GM18505 (cell line): ENCODE measurements at regions not wholly inside any gene's neighbourhood (a gene's known extent, or its start where the extent isn't known, plus 50 kb on each side); places are given as distances from the start of the nearest gene placed in this dataset.

Source experiments
- ATAC-seq: cut with Tn5 transposase; IDR thresholded peaks from one replicate; pipeline ENCODE4 v1.9.1; 2021; ENCODE audit not compliant: unreplicated experiment
- POLR2A ChIP-seq: IDR thresholded peaks from 4 replicates; pipeline ENCODE4 v1.6.1; 2011; ENCODE audit warnings: borderline replicate concordance; ENCODE audit not compliant: insufficient read depth, insufficient read length; ENCODE audit errors: extremely low read depth

DNA sequence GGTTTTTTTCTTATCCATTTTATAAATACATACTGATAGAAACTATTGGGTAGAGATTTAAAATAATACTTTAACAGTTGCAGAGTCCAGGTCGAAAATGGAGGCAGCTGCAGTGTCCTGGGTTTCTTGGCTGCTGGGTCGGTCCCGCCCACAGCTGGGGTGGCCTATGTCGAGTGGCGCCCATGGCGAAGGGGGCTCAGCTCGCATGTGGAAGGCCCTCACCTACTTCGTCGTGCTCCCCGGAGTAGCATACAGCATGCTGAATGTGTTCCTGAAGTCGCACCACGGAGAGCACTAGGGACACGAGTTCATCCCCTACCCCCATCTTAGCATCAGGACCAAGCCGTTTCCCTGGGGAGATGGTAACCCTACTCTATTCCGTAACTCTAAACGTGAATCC is 1304.9 kb upstream of the ADGRL2 start:
- ATAC-seq = no peak
- TF ChIP-seq POLR2A = no peak

DNA sequence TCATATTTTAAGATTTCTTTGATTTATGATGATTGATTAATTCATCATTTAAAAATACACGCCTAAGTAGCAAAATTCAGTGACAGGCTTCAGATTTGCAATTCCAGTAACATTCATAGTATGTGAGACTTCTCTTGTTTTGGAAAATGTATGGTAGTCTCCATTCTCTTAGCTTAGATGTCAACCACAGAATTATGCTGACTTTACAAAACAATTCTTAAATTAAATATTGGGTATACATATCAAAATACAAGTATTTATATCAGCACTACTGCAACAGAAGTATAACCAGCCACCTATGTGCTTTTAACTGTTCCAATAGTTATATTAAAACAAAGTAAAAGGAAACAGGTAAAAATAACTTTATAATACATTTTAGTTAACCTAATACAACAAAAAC is 1328.6 kb upstream of the ADGRL2 start:
- no peak for TF ChIP-seq POLR2A
- no peak for ATAC-seq

DNA sequence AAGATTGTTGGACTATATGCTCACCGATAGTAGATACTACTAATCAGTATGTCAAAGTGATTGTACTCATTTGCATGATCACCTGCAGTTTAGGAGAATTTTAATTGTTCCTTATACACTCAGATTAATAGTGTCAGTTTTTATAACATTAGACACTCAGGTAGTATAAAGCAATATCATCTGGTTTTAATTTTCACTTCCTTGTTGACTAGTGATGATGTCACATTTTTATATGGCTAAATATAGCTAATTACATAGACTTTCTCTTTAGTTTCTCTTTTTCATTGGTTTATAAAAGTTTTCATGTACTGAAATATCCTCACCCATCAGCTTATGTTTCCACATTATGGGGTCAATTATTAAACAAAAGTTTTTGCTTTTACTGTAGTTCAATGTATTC is 1332.4 kb upstream of the ADGRL2 start:
- TF ChIP-seq POLR2A = no peak
- ATAC-seq = no peak

DNA sequence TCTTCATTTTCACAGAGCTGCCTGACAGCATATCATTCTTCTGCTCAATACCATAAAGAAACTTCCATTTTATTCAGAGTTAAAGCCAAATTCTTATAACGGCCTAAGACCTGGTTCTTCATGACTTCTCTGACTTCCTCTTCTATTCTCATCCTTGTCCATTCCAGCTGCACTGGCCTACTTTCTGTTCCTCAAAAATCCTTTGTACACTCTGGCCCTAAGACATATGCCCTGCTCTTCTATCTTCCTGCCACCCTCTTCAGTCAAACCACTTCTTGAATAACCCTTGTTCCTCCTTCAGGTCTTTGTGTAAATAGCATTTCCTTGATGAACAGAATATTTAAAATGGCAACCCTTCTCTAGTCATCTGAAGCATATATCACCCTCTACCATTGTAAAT is 1338.7 kb upstream of the ADGRL2 start:
- no peak for ATAC-seq
- TF ChIP-seq POLR2A = no peak

DNA sequence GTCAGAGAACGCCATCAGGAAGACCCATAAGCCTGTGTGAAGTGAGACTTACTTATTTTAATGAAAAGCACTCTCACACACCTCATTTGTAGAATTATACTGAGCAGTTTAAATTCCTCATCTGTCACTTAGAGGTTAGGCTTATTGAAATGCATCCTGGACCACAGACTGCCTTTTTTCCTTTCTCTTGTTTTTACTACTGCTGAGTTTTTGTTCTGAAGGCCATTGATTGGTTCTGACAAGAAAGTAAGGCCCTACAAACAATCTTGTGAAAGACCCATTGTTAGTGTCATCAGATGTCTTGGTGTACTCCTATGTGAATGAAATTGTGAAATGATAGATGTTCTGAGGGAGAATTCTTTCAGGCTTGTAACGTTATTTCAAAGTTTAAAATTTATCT is 1343.3 kb upstream of the ADGRL2 start:
- TF ChIP-seq POLR2A = no peak
- ATAC-seq = no peak

DNA sequence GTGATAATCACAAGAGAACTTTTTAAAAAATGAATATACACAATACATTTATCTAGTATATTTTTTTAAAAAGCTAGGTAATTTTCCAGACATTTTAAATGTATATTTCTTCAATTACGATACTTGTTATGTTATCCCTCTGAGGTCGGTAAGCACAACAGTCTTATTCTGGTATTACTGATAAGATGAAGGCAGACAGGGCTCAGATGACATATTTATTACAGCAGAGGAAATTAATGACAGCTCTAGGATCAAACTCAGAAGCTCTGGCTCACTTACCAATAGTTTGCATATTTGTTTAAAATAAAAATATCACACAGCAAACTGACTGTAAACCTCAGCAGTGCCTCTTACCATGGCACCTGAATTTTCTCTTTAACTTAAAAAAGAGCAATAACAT is 1347.0 kb upstream of the ADGRL2 start:
- no peak for TF ChIP-seq POLR2A

DNA sequence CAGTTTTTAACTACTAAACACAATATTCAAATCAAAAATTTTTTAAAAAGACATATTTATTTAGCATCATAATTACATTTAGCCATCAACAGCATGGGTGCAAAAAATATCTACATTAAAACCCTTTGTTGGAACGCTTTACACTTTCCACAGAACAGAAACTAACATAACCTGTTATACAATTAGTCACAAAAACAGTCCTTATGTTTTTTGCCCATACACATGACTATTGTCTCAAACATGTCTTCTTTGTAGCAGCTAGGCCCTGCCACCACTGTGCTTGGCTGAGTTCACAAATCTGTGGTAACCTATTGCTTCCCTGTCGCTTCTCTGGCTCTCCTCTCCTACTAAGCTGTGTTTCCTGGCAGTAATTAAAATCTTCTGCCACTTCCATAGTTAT is 1350.0 kb upstream of the ADGRL2 start:
- no peak for TF ChIP-seq POLR2A
- no peak for ATAC-seq

More for the DNA sequence above, 1347.0 kb upstream of the ADGRL2 start:
- ATAC-seq = no peak

DNA sequence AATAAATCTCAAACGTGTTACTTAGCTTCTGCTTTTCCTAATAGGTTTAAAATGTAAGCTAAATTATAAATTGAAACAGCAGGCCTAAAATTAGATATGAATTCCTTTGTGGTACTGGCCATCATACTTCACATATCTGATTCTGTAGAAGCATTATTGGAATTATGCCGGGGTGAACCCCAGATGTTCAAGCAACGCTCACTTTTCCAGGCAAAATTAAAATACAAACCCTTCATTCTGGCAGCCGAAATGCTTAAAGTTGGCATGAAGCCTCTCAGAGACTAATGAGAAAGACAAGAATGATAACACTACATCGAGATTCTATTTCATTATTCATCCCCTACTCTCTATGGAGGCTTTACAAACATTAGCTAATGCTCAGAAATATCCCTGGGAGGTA is 1352.7 kb upstream of the ADGRL2 start:
- ATAC-seq = no peak
- no peak for TF ChIP-seq POLR2A

DNA sequence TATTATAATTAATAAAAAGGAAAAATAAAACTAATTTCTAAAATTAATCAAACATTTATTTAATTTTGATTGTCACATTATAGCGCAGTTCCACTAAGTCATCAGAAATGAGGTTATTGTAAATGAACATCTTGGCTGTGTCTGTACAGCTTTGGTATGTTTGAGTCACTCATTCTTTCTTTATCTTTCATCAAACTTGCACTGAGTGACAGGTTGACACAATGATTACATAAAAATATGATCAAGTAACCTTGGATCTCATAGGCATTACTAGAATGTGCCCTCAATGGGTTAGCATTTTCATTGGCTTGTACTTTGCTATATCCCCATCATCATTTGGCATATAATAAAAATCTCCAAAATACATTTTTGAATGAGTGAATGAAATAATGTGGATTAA is 1353.2 kb upstream of the ADGRL2 start:
- no peak for ATAC-seq
- TF ChIP-seq POLR2A = no peak

DNA sequence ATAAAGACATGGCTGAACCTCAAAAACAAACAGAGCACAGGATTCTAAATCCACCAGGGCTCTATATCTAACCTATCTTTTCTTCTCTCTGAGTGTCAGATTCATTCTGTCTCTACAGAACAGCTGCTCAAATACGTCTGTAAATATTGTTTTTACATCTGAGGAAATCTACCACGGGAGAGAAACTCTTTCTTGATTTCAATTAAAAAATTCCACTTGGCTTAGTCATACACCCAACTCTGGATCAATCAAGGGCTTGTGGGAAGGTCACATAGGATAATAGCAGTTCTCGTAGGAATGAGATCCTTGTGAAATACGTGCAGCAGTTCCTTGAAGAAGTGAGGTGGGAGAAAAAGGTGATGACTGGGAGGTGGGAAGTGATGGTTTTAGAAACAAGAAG is 1355.7 kb upstream of the ADGRL2 start:
- ATAC-seq = no peak
- no peak for TF ChIP-seq POLR2A

DNA sequence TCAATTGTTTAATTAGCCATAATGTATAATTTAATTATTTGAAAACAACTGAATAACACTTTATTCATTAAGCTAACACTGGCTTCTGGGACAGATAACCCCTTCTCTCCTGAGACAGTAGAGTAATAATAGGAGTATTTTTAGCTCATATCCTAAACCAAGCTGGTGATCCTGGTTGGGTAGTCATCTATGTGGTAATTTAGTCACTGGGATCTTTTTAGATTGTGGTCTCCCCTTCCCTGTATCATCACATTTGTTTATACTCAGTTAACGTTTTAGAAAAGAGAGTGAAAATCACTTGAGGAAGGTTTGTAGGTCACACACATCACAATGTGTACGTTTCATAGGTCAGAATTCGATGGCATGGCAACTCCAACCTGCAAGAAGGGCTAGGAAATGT is 1356.6 kb upstream of the ADGRL2 start:
- no peak for TF ChIP-seq POLR2A
- no peak for ATAC-seq

DNA sequence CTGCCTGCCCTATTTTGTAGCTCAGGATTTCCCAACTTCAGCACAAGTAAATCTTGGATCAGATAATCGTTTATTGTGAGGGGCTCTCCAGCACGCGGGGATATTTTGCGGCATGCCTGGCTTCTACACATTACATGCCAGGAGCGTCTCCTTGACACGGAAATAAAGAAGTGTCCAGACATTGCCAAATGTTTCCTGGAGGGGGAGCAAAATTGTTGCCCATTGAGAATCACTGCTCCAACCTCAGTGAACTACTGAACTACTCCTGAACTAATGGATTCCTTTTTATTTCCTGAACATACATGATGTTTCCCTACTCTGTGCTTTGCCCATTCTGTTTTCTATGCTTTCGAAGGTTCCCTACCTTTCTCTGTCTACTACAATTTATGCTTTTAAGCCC is 1359.1 kb upstream of the ADGRL2 start:
- no peak for ATAC-seq
- no peak for TF ChIP-seq POLR2A

DNA sequence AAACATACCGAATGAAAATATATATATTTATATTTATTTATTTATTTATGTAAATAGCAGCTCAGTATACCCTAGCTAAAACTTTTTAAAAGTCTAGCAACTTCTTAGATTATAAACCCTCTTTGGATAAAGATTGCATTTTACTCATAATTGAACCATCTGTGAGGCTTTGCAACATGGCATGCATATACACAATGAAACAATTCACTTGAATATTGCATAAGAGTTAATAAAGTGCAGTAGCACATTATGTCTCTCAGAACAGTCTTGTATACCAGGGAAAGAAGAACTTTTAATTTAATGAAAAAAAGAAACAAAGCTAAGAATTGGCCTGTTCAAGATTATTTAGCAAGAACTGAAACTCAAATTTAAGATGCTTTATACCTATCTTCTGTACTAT is 1363.9 kb upstream of the ADGRL2 start:
- TF ChIP-seq POLR2A = no peak
- no peak for ATAC-seq

DNA sequence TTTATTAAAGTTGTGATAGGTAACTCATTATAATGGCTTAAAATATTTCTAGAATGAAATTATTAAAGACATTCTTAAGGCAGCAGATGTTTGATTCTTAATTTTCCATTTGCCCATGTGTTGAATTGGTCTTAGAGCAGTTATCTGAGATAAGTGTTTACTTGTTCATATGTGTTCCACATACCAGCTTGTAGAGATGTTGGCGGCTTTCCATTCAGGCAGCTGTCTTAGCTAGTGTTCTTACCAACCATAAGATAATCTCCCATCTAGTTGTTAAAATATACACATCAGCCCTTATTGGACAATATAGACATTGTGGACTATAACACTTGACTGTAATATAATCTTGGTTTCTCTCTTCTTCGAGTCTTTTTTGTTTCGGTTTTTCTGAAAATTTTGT is 1372.9 kb upstream of the ADGRL2 start:
- no peak for ATAC-seq

DNA sequence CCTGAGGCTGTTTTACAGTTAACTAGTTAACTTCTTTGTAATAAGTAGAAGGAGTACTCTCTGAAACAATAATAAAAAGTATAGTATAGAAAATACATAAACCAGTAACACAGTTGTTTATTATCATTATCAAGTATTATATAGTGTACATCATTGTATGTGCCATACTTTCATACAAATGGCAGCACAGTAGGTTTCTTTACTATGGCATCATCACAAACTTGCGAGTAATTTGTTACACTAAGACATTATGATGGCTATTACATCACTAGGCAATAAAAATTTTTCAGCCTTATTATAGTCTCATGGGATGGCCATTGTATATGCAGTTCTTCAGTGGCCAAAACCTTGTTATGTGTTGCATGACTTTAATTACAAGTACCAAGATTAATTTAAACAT is 1376.5 kb upstream of the ADGRL2 start:
- no peak for ATAC-seq
- no peak for TF ChIP-seq POLR2A

More for the DNA sequence above, 1372.9 kb upstream of the ADGRL2 start:
- TF ChIP-seq POLR2A = no peak

DNA sequence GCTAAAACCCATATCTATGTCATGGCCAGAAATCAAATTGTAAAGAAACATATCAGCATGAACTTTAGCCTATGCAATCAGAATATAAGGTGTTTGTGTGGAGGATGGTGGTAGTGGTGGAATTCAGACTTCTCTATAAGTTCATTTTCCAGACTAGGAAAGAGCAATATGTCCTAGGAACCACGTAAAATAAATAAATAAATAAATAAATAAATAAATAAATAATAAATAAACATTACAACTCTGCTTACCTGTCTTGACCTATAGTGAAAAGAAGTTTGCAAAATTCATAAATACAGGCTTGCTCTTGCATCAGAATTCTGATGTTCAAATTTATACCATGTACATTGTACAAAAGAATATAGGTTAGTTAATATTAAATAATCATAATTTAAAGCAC is 1382.6 kb upstream of the ADGRL2 start:
- TF ChIP-seq POLR2A = no peak
- ATAC-seq = no peak

DNA sequence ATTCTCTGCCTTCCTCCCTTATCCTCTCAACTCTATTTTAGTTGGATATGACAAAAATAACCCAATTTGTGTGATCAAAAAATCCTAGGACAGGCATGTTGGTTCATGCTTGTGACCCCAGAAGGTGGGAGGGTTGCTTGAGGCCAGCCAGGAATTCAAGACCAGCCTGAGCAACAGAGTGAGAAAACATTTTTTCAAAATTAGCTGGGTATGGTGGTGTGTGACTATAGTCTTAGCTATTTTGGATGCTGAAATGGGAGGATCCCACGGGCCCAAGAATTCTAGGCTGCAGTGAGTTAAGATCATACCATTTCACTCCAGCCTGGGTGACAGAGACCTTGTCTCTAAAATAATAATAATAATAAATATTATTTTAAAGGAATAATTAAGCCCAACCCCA is 1383.1 kb upstream of the ADGRL2 start:
- no peak for TF ChIP-seq POLR2A
- no peak for ATAC-seq

DNA sequence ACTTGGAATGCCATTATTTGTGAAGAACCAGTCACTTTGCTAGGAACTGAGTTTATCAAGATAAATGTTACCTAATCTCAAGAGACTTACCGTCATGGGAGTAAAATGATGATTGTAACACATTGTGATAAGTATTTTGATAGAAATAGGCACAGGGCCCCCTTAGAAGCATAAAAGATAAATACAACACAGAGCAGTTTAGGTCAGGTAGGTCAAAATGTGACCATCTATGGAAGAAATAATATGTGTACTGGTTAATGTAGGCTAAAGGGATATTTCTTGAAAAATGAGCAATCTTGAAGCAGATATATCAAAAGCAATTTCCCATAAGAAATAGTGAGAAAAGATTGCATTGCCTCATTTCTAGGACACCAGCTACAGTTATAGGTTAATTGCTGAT is 1386.8 kb upstream of the ADGRL2 start:
- no peak for ATAC-seq
- no peak for TF ChIP-seq POLR2A
